ENCODE measurements at regions not wholly inside any gene's neighbourhood (a gene's known extent, or its start where the extent isn't known, plus 50 kb on each side); places are given as distances from the start of the nearest gene placed in this dataset.
A peak's percentile ranks its signal among the peaks of the same experiment; 100 is the strongest.

DNA sequence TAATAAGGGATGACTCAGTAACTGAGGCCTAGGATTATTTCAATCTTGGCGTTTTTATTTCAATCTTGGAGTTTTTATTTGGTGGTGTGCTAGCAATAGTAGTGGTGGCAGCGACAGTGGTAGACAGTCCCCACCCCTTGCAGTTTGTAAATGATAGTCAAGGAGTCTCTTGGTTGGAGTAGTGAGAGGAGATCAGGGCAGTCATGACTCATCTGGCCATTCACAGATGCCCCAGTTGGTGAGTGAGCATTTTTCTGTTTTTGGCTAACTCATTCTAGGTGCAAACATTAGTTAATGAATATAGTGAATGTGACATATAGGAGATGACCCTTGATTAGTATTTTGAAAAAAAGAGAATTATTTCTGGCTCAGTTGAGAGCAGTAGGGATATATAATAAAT, 93.5 kb upstream of the ADAD1 start:
- H3K4me1 ChIP-seq (ENCODE audit: control insufficient read depth, insufficient read depth, low read depth, low read length), result no peaks in the 10 kb centered on the region
- WGBS, result 95% methylated on average over 2 of the region's 2 CpGs

GRCh38 chr4:122293374-122294365, 85.1 kb upstream of the ADAD1 start:
- Histone ChIP-seq H3K14ac (ENCODE audit: low read length in 2 of 2) (no peak overlapping the region), H2BK15ac (ENCODE audit: low read depth, poor library complexity, severe bottlenecking) (no peak overlapping the region), H3K4ac (ENCODE audit: low read depth in 1 of 2, low read length in 2 of 2) (no peak overlapping the region), H3K36me3 (ENCODE audit: control insufficient read depth in 1 of 2, insufficient read depth in 2 of 2, low read depth in 1 of 2, low read length in 2 of 2) (peaks cover 13 to 64% of the 10 kb centered on the region in 2 experiments), H4K8ac (ENCODE audit: low read length) (no peak overlapping the region), H3K4me3 (ENCODE audit: insufficient read depth in 1 of 2, low read depth in 1 of 2, low read length in 2 of 2) (no peak overlapping the region), H2BK5ac (ENCODE audit: low read depth, low read length, poor library complexity, severe bottlenecking) (no peak overlapping the region), H3K27ac (ENCODE audit: low read length, poor library complexity, severe bottlenecking) (no peak overlapping the region), H3K9me3 (ENCODE audit: control insufficient read depth, low read length) (no peaks in the 10 kb centered on the region), H3K4me1 (ENCODE audit: control insufficient read depth, insufficient read depth, low read depth, low read length) (no peaks in the 10 kb centered on the region), H4K91ac (ENCODE audit: low read length) (no peak overlapping the region), H2AK5ac (ENCODE audit: low read length, severe bottlenecking) (no peak overlapping the region), H3K27me3 (ENCODE audit: control insufficient read depth in 1 of 2, insufficient read depth in 1 of 2, low read length in 2 of 2) (no peaks in the 10 kb centered on the region), H3K79me1 (replicated peaks; ENCODE audit: low read length, poor library complexity, severe bottlenecking) (no peaks in the 10 kb centered on the region), H3K23ac (ENCODE audit: low read length in 2 of 2) (no peak overlapping the region), H2BK120ac (ENCODE audit: low read depth, low read length) (no peak overlapping the region), H2BK12ac (ENCODE audit: low read length in 2 of 2) (no peak overlapping the region), H3K9ac (ENCODE audit: low read length) (no peak overlapping the region), H3K4me2 (ENCODE audit: low read length, poor library complexity, severe bottlenecking) (no peak overlapping the region), H2AFZ (ENCODE audit: low read depth, low read length) (no peak overlapping the region), H3K18ac (ENCODE audit: low read depth in 1 of 2, low read length in 2 of 2) (no peak overlapping the region)
- WGBS, result 95% methylated on average over 12 of the region's 12 CpGs
- DNase-seq, result no peak

More for the DNA sequence above, 93.5 kb upstream of the ADAD1 start:
- H3K9me3 ChIP-seq (ENCODE audit: control insufficient read depth, low read length), result no peaks in the 10 kb centered on the region
- H3K27ac ChIP-seq (ENCODE audit: low read length, poor library complexity, severe bottlenecking), result no peak overlapping the region
- H2AFZ ChIP-seq (ENCODE audit: low read depth, low read length), result no peak overlapping the region
- no peak overlapping the region for H2AK5ac ChIP-seq (ENCODE audit: low read length, severe bottlenecking)
- H3K18ac ChIP-seq (ENCODE audit: low read depth in 1 of 2, low read length in 2 of 2), result no peak overlapping the region
- no peak overlapping the region for H4K91ac ChIP-seq (ENCODE audit: low read length)
- no peak overlapping the region for H2BK12ac ChIP-seq (ENCODE audit: low read length in 2 of 2)
- peak; percentile 15 for DNase-seq
- no peaks in the 10 kb centered on the region for H3K79me1 ChIP-seq (replicated peaks; ENCODE audit: low read length, poor library complexity, severe bottlenecking)
- H2BK15ac ChIP-seq (ENCODE audit: low read depth, poor library complexity, severe bottlenecking), result no peak overlapping the region
- H3K14ac ChIP-seq (ENCODE audit: low read length in 2 of 2), result no peak overlapping the region
- no peak overlapping the region for H2BK120ac ChIP-seq (ENCODE audit: low read depth, low read length)
- no peak overlapping the region for H2BK5ac ChIP-seq (ENCODE audit: low read depth, low read length, poor library complexity, severe bottlenecking)
- peaks cover 4 to 73% of the 10 kb centered on the region in 2 experiments for H3K36me3 ChIP-seq (ENCODE audit: control insufficient read depth in 1 of 2, insufficient read depth in 2 of 2, low read depth in 1 of 2, low read length in 2 of 2)
- no peak overlapping the region for H3K9ac ChIP-seq (ENCODE audit: low read length)
- no peak overlapping the region for H3K4ac ChIP-seq (ENCODE audit: low read depth in 1 of 2, low read length in 2 of 2)
- H3K4me3 ChIP-seq (ENCODE audit: insufficient read depth in 1 of 2, low read depth in 1 of 2, low read length in 2 of 2), result no peak overlapping the region
- H3K27me3 ChIP-seq (ENCODE audit: control insufficient read depth in 1 of 2, insufficient read depth in 1 of 2, low read length in 2 of 2), result no peaks in the 10 kb centered on the region
- H4K8ac ChIP-seq (ENCODE audit: low read length), result no peak overlapping the region
- no peak overlapping the region for H3K23ac ChIP-seq (ENCODE audit: low read length in 2 of 2)
- H3K4me2 ChIP-seq (ENCODE audit: low read length, poor library complexity, severe bottlenecking), result no peak overlapping the region

GRCh38 chr4:122297694-122298093, 81.1 kb upstream of the ADAD1 start:
- Histone ChIP-seq H3K23ac (ENCODE audit: low read length in 2 of 2) (no peak overlapping the region), H2BK5ac (ENCODE audit: low read depth, low read length, poor library complexity, severe bottlenecking) (no peak overlapping the region), H3K36me3 (ENCODE audit: control insufficient read depth in 1 of 2, insufficient read depth in 2 of 2, low read depth in 1 of 2, low read length in 2 of 2) (peaks cover 13 to 48% of the 10 kb centered on the region in 2 experiments), H4K91ac (ENCODE audit: low read length) (no peak overlapping the region), H2AK5ac (ENCODE audit: low read length, severe bottlenecking) (no peak overlapping the region), H4K8ac (ENCODE audit: low read length) (no peak overlapping the region), H3K4me1 (ENCODE audit: control insufficient read depth, insufficient read depth, low read depth, low read length) (no peaks in the 10 kb centered on the region), H2BK15ac (ENCODE audit: low read depth, poor library complexity, severe bottlenecking) (no peak overlapping the region), H3K4me2 (ENCODE audit: low read length, poor library complexity, severe bottlenecking) (no peak overlapping the region), H3K18ac (ENCODE audit: low read depth in 1 of 2, low read length in 2 of 2) (no peak overlapping the region), H3K14ac (ENCODE audit: low read length in 2 of 2) (no peak overlapping the region), H3K9me3 (ENCODE audit: control insufficient read depth, low read length) (no peaks in the 10 kb centered on the region), H3K4ac (ENCODE audit: low read depth in 1 of 2, low read length in 2 of 2) (no peak overlapping the region), H3K79me1 (replicated peaks; ENCODE audit: low read length, poor library complexity, severe bottlenecking) (no peaks in the 10 kb centered on the region), H2BK120ac (ENCODE audit: low read depth, low read length) (no peak overlapping the region), H3K9ac (ENCODE audit: low read length) (no peak overlapping the region), H2AFZ (ENCODE audit: low read depth, low read length) (no peak overlapping the region), H3K4me3 (ENCODE audit: insufficient read depth in 1 of 2, low read depth in 1 of 2, low read length in 2 of 2) (no peak overlapping the region), H2BK12ac (ENCODE audit: low read length in 2 of 2) (no peak overlapping the region), H3K27ac (ENCODE audit: low read length, poor library complexity, severe bottlenecking) (no peak overlapping the region), H3K27me3 (ENCODE audit: control insufficient read depth in 1 of 2, insufficient read depth in 1 of 2, low read length in 2 of 2) (no peaks in the 10 kb centered on the region)
- 100% methylated on average over 1 of the region's 1 CpG for WGBS
- DNase-seq, result no peak

DNA sequence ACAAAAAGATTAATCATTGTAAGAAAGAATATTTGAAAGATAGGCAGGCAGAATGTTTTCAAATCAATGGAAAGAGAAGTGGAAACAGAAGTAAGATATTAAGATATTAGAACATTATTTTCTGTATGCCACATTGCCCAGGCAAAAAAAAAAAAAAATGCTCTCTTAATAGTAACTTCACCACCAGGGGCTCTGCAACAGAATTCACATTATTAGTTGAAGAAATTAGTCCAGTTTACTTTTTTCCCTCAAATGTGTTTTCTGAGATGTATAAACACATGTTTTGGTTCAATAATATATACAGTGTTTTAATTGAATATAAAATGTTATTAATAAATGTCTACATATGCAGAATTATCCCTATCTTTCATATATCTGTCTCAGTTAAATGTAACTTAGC, 78.0 kb upstream of the ADAD1 start:
- H3K4ac ChIP-seq (ENCODE audit: low read depth in 1 of 2, low read length in 2 of 2), result no peak overlapping the region
- no peak overlapping the region for H3K14ac ChIP-seq (ENCODE audit: low read length in 2 of 2)
- no peaks in the 10 kb centered on the region for H3K27me3 ChIP-seq (ENCODE audit: control insufficient read depth in 1 of 2, insufficient read depth in 1 of 2, low read length in 2 of 2)
- no peak overlapping the region for H2AFZ ChIP-seq (ENCODE audit: low read depth, low read length)
- no peak overlapping the region for H3K4me2 ChIP-seq (ENCODE audit: low read length, poor library complexity, severe bottlenecking)
- no peak overlapping the region for H2BK120ac ChIP-seq (ENCODE audit: low read depth, low read length)
- no peaks in the 10 kb centered on the region for H3K9me3 ChIP-seq (ENCODE audit: control insufficient read depth, low read length)
- H3K4me1 ChIP-seq (ENCODE audit: control insufficient read depth, insufficient read depth, low read depth, low read length), result no peaks in the 10 kb centered on the region
- H4K8ac ChIP-seq (ENCODE audit: low read length), result no peak overlapping the region
- no peak overlapping the region for H2BK5ac ChIP-seq (ENCODE audit: low read depth, low read length, poor library complexity, severe bottlenecking)
- DNase-seq, result no peak
- no peaks in the 10 kb centered on the region for H3K79me1 ChIP-seq (replicated peaks; ENCODE audit: low read length, poor library complexity, severe bottlenecking)
- no peak overlapping the region for H3K27ac ChIP-seq (ENCODE audit: low read length, poor library complexity, severe bottlenecking)
- H3K36me3 ChIP-seq (ENCODE audit: control insufficient read depth in 1 of 2, insufficient read depth in 2 of 2, low read depth in 1 of 2, low read length in 2 of 2), result peaks cover 3 to 43% of the 10 kb centered on the region in 2 experiments
- no peak overlapping the region for H3K23ac ChIP-seq (ENCODE audit: low read length in 2 of 2)
- H3K18ac ChIP-seq (ENCODE audit: low read depth in 1 of 2, low read length in 2 of 2), result no peak overlapping the region
- H2BK15ac ChIP-seq (ENCODE audit: low read depth, poor library complexity, severe bottlenecking), result no peak overlapping the region
- no peak overlapping the region for H3K9ac ChIP-seq (ENCODE audit: low read length)
- no peak overlapping the region for H4K91ac ChIP-seq (ENCODE audit: low read length)
- H3K4me3 ChIP-seq (ENCODE audit: insufficient read depth in 1 of 2, low read depth in 1 of 2, low read length in 2 of 2), result no peak overlapping the region
- H2BK12ac ChIP-seq (ENCODE audit: low read length in 2 of 2), result no peak overlapping the region
- H2AK5ac ChIP-seq (ENCODE audit: low read length, severe bottlenecking), result no peak overlapping the region
